ENCODE measurements at regions not wholly inside any gene's neighbourhood (a gene's known extent, or its start where the extent isn't known, plus 50 kb on each side); places are given as distances from the start of the nearest gene placed in this dataset.
"Not testable (repeated sequence)": the region's sequence is repeated elsewhere in the genome, so short reads cannot be mapped to it uniquely, and the experiment has no call there.

- no peak overlapping the region for H3K27ac ChIP-seq
- DNase-seq (ENCODE audit: low read depth, low spot score), result no peak
Observed at GRCh38 chr12:125530201-125530600, 465.0 kb downstream of the AACS start.

- no peak overlapping the region for H3K27ac ChIP-seq
- no peak for DNase-seq (ENCODE audit: low read depth, low spot score)
Observed at GRCh38 chr12:125530876-125531275, 465.6 kb downstream of the AACS start.

- DNase-seq (ENCODE audit: low read depth, low spot score), result no peak
Observed at GRCh38 chr12:125531574-125531973, 466.3 kb downstream of the AACS start.

GRCh38 chr12:125533434-125534029, 468.3 kb downstream of the AACS start:
- no peak for DNase-seq (ENCODE audit: low read depth, low spot score)
- no peak overlapping the region for H3K27ac ChIP-seq

More at GRCh38 chr12:125531574-125531973, 466.3 kb downstream of the AACS start:
- H3K27ac ChIP-seq, result no peak overlapping the region

GRCh38 chr12:125538401-125539199, 473.4 kb downstream of the AACS start:
- H3K27ac ChIP-seq, result no peak overlapping the region
- DNase-seq (ENCODE audit: low read depth, low spot score), result no peak

- no peak for DNase-seq (ENCODE audit: low read depth, low spot score)
Observed at GRCh38 chr12:125540580-125541204, 475.5 kb downstream of the AACS start.

GRCh38 chr12:125544960-125545359, 479.7 kb downstream of the AACS start:
- no peak for DNase-seq (ENCODE audit: low read depth, low spot score)
- no peak overlapping the region for H3K27ac ChIP-seq

More at GRCh38 chr12:125540580-125541204, 475.5 kb downstream of the AACS start:
- H3K27ac ChIP-seq, result no peak overlapping the region

- DNase-seq (ENCODE audit: low read depth, low spot score), result no peak
- no peak overlapping the region for H3K27ac ChIP-seq
Observed at GRCh38 chr12:125549171-125549570, 483.9 kb downstream of the AACS start.

- no peak for DNase-seq (ENCODE audit: low read depth, low spot score)
- H3K27ac ChIP-seq, result no peak overlapping the region
Observed at GRCh38 chr12:125549836-125550235, 484.6 kb downstream of the AACS start.

- no peak for DNase-seq (ENCODE audit: low read depth, low spot score)
Observed at GRCh38 chr12:125552295-125552694, 487.1 kb downstream of the AACS start.

GRCh38 chr12:125561008-125561407, 495.8 kb downstream of the AACS start:
- not testable (repeated sequence) for H3K27ac ChIP-seq; DNase-seq (ENCODE audit: low read depth, low spot score)

More at GRCh38 chr12:125552295-125552694, 487.1 kb downstream of the AACS start:
- no peak overlapping the region for H3K27ac ChIP-seq

- H3K27ac ChIP-seq, result no peak overlapping the region
Observed at GRCh38 chr12:125564753-125565152, 499.5 kb downstream of the AACS start.

GRCh38 chr12:125567581-125567980, 502.3 kb downstream of the AACS start:
- no peak for DNase-seq (ENCODE audit: low read depth, low spot score)
- H3K27ac ChIP-seq, result no peak overlapping the region

More at GRCh38 chr12:125564753-125565152, 499.5 kb downstream of the AACS start:
- no peak for DNase-seq (ENCODE audit: low read depth, low spot score)

- no peak for DNase-seq (ENCODE audit: low read depth, low spot score)
- H3K27ac ChIP-seq, result no peak overlapping the region
Observed at GRCh38 chr12:125568306-125568705, 503.1 kb downstream of the AACS start.

- DNase-seq (ENCODE audit: low read depth, low spot score), result no peak
- no peak overlapping the region for H3K27ac ChIP-seq
Observed at GRCh38 chr12:125573271-125573670, 508.0 kb downstream of the AACS start.

- no peak overlapping the region for H3K27ac ChIP-seq
- no peak for DNase-seq (ENCODE audit: low read depth, low spot score)
Observed at GRCh38 chr12:125577334-125577733, 512.1 kb downstream of the AACS start.

GRCh38 chr12:125579916-125580315, 514.7 kb downstream of the AACS start:
- H3K27ac ChIP-seq, result no peak overlapping the region
- DNase-seq (ENCODE audit: low read depth, low spot score), result no peak

- DNase-seq (ENCODE audit: low read depth, low spot score), result no peak
- no peak overlapping the region for H3K27ac ChIP-seq
Observed at GRCh38 chr12:125583071-125583470, 517.8 kb downstream of the AACS start.

- no peak overlapping the region for H3K27ac ChIP-seq
- DNase-seq (ENCODE audit: low read depth, low spot score), result no peak
Observed at GRCh38 chr12:125586441-125586840, 521.2 kb downstream of the AACS start.

GRCh38 chr12:125593269-125593668, 528.0 kb downstream of the AACS start:
- no peak overlapping the region for H3K27ac ChIP-seq
- no peak for DNase-seq (ENCODE audit: low read depth, low spot score)

- no peak overlapping the region for H3K27ac ChIP-seq
- DNase-seq (ENCODE audit: low read depth, low spot score), result no peak
Observed at GRCh38 chr12:125604976-125605375, 539.7 kb downstream of the AACS start.
